ENCODE measurements at regions not wholly inside any gene's neighbourhood (a gene's known extent, or its start where the extent isn't known, plus 50 kb on each side); places are given as distances from the start of the nearest gene placed in this dataset.

GRCh38 chr10:60495338-60496055 lies 105.8 kb upstream of the ANK3 start:
- no peak for TF ChIP-seq CTCF (IDR thresholded peaks at IDR 0.05)
- no peak for TF ChIP-seq POLR2A (IDR thresholded peaks at IDR 0.05)
- intact Hi-C loops (cut with DNase I; ENCODE audit: low total_unique reads), result no loop called here
- 41 to 59% methylated on average over 1 of the region's 1 CpG for WGBS, 2 donors
- no peak overlapping the region for H3K4me3 ChIP-seq (ENCODE audit: low read depth, poor library complexity, severe bottlenecking)
- DNase-seq (ENCODE audit: low spot score in 2 of 2), result no peak

- no peak for DNase-seq (ENCODE audit: low spot score in 2 of 2)
- 91 to 97% methylated on average over 2 of the region's 2 CpGs for WGBS, 2 donors
- intact Hi-C loops (cut with DNase I; ENCODE audit: low total_unique reads), result no loop called here
- H3K4me3 ChIP-seq (ENCODE audit: low read depth, poor library complexity, severe bottlenecking), result no peak overlapping the region
- TF ChIP-seq POLR2A (IDR thresholded peaks at IDR 0.05), result no peak
- no peak for TF ChIP-seq CTCF (IDR thresholded peaks at IDR 0.05)
Observed at GRCh38 chr10:60494774-60495173, 105.1 kb upstream of the ANK3 start.

- whole genome bisulfite sequencing, 2 donors, result 67 to 74% methylated on average over 2 of the region's 2 CpGs
- DNase-seq (ENCODE audit: low spot score in 2 of 2), result no peak
- no peak overlapping the region for H3K4me3 ChIP-seq (ENCODE audit: low read depth, poor library complexity, severe bottlenecking)
- intact Hi-C loops (cut with DNase I; ENCODE audit: low total_unique reads), result no loop called here
- no peak for TF ChIP-seq POLR2A (IDR thresholded peaks at IDR 0.05)
- TF ChIP-seq CTCF (IDR thresholded peaks at IDR 0.05), result no peak
Observed at GRCh38 chr10:60491162-60491561, 101.5 kb upstream of the ANK3 start.

DNA sequence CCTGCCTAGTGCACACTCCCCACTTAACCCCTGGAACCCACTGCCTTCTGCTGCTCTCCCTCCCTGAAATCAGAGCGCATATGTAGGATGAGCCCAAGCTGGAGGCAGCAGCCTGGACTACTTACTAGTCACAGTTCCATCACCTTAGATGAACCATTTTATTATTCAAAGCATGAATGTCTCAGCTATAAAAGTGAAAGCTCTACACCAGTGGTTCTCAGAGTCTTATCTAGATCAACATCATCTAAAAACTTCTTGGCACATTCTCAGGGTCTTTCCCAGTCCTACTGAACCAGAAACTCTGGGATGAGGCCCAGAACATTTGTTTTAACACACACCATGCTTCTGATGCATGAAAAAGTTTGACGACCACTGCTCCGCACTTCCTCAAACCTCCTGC lies 100.3 kb upstream of the ANK3 start:
- WGBS, 2 donors, result 43 to 49% methylated on average over 3 of the region's 3 CpGs
- DNase-seq (ENCODE audit: low spot score in 2 of 2), result no peak
- TF ChIP-seq CTCF (IDR thresholded peaks at IDR 0.05) (no peak), POLR2A (IDR thresholded peaks at IDR 0.05) (no peak)
- intact Hi-C loops (cut with DNase I; ENCODE audit: low total_unique reads), result no loop called here
- no peak overlapping the region for H3K4me3 ChIP-seq (ENCODE audit: low read depth, poor library complexity, severe bottlenecking)

DNA sequence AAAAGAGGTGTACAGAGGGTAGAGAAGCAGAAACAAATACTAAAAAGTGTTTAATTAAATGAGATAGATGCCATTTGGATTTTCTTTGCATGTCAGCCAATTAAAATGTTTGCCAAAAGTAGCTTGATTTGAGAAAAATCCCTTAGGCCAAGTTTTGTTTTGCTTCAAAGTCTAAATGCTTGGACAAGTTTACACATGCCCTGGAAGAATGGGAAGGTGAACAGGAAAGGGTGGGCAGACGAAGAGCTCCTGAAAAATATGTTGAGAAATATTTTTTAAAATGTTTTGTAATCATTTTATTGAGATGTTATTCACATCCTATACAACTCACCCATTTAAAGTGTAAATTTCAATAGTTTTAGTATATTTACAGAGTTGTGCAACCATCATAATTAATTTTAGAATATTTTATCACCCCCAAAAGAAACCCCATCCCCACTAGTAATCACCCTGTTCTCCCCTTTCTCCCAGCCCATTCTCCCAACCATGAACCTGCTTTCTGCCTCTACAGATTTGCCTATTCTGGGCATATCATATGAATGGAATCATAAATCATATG lies 98.5 kb upstream of the ANK3 start:
- H3K4me3 ChIP-seq (ENCODE audit: low read depth, poor library complexity, severe bottlenecking), result no peak overlapping the region
- WGBS, 2 donors, result 48 to 63% methylated on average over 1 of the region's 1 CpG
- TF ChIP-seq POLR2A (IDR thresholded peaks at IDR 0.05) (no peak), CTCF (IDR thresholded peaks at IDR 0.05) (no peak)
- intact Hi-C loops (cut with DNase I; ENCODE audit: low total_unique reads), result no loop called here
- no peak for DNase-seq (ENCODE audit: low spot score in 2 of 2)

DNA sequence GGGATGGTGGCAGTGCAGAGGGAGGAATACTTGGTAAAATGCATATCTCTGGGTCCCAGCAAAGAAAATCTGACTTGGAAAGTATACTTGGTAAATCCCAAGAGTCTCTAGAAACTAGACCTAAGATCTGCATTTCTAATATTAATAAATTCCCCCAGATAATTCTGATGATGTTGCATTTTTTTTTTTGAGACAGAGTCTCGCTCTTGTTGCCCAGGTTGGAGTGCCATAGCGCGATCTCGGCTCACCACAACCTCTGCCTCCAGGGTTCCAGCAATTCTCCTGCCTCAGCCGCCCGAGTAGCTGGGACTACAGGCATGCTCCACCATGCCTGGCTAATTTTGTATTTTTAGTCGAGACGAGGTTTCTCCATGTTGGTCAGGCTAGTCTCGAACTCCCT lies 97.9 kb upstream of the ANK3 start:
- H3K4me3 ChIP-seq (ENCODE audit: low read depth, poor library complexity, severe bottlenecking), result no peak overlapping the region
- WGBS, 2 donors, result 86 to 87% methylated on average over 9 of the region's 9 CpGs
- intact Hi-C loops (cut with DNase I; ENCODE audit: low total_unique reads), result no loop called here
- TF ChIP-seq CTCF (IDR thresholded peaks at IDR 0.05), result no peak
- no peak for TF ChIP-seq POLR2A (IDR thresholded peaks at IDR 0.05)
- no peak for DNase-seq (ENCODE audit: low spot score in 2 of 2)

Measured in lower leg skin (tissue), 4 donors.